ENCODE measurements at regions not wholly inside any gene's neighbourhood (a gene's known extent, or its start where the extent isn't known, plus 50 kb on each side); places are given as distances from the start of the nearest gene placed in this dataset.

- no peak for DNase-seq (ENCODE audit: low spot score)
Observed at GRCh38 chr2:240284503-240285259, 144.2 kb upstream of the OTOS start.

- no peak for DNase-seq (ENCODE audit: low spot score)
Observed at GRCh38 chr2:240285725-240286124, 145.3 kb upstream of the OTOS start.

- no peak for DNase-seq (ENCODE audit: low spot score)
Observed at GRCh38 chr2:240286596-240286995, 146.1 kb upstream of the OTOS start.

GRCh38 chr2:240287011-240287410 is 146.6 kb upstream of the OTOS start:
- no peak for DNase-seq (ENCODE audit: low spot score)

- no peak for DNase-seq (ENCODE audit: low spot score)
Observed at GRCh38 chr2:240287496-240288086, 147.1 kb upstream of the OTOS start.

GRCh38 chr2:240288087-240288521 is 147.4 kb upstream of the GPC1 start:
- no peak for DNase-seq (ENCODE audit: low spot score)

- DNase-seq (ENCODE audit: low spot score), result no peak
Observed at GRCh38 chr2:240289701-240290431, 145.6 kb upstream of the GPC1 start.

GRCh38 chr2:240290432-240291336 is 144.8 kb upstream of the GPC1 start:
- DNase-seq (ENCODE audit: low spot score), result no peak

- no peak for DNase-seq (ENCODE audit: low spot score)
Observed at GRCh38 chr2:240291337-240292034, 144.0 kb upstream of the GPC1 start.

- DNase-seq (ENCODE audit: low spot score), result no peak
Observed at GRCh38 chr2:240292035-240292574, 143.4 kb upstream of the GPC1 start.

- no peak for DNase-seq (ENCODE audit: low spot score)
Observed at GRCh38 chr2:240292619-240293525, 142.6 kb upstream of the GPC1 start.

- DNase-seq (ENCODE audit: low spot score), result no peak
Observed at GRCh38 chr2:240293557-240294461, 141.7 kb upstream of the GPC1 start.

GRCh38 chr2:240294514-240294913 is 140.9 kb upstream of the GPC1 start:
- no peak for DNase-seq (ENCODE audit: low spot score)

GRCh38 chr2:240295256-240296103 is 140.0 kb upstream of the GPC1 start:
- DNase-seq (ENCODE audit: low spot score), result no peak

- DNase-seq (ENCODE audit: low spot score), result no peak
Observed at GRCh38 chr2:240296104-240296406, 139.4 kb upstream of the GPC1 start.

GRCh38 chr2:240296476-240297255 is 138.8 kb upstream of the GPC1 start:
- DNase-seq (ENCODE audit: low spot score), result no peak

All from germinal center (tissue), 1 donor.